Heart left ventricle (tissue), 16 donors: ENCODE measurements at regions not wholly inside any gene's neighbourhood (a gene's known extent, or its start where the extent isn't known, plus 50 kb on each side); places are given as distances from the start of the nearest gene placed in this dataset.

Experiments
- ATAC-seq, 4 donors: fragments of 200-7000 bp; cut with Tn5 transposase; one replicate each; pipeline ENCODE4 v1.9.1; 2020 to 2022; ENCODE audit warnings: moderate library complexity in 4 of 4, mild to moderate bottlenecking in 3 of 4, moderate number of reproducible peaks in 1 of 4
- DNase-seq, 5 donors: peaks; one replicate each; pipeline ENCODE4 v3.0.0-alpha.2; 2020
- H3K27ac ChIP-seq, 12 donors: fragments of 200-600 bp; sonication (generic) in 4 of 12; one replicate each; pipeline versions ENCODE4 v1.5.0 to v1.8.0; 2016 to 2022; ENCODE audit warnings: mild to moderate bottlenecking in 2 of 12
- H3K27me3 ChIP-seq, 9 donors: fragments of 200-600 bp; sonication (generic) in 2 of 9; one replicate each; pipeline versions ENCODE4 v1.5.1 to v1.8.0; 2016 to 2022; ENCODE audit warnings: mild to moderate bottlenecking in 3 of 9
- H3K36me3 ChIP-seq, 9 donors: fragments of 200-600 bp; sonication (generic) in 2 of 9; one replicate each; pipeline versions ENCODE4 v1.5.0 to v1.8.0; 2018 to 2022; ENCODE audit warnings: mild to moderate bottlenecking in 2 of 9
- H3K4me1 ChIP-seq, 12 donors: fragments of 200-600 bp; sonication (generic) in 4 of 12; one replicate each; pipeline versions ENCODE4 v1.5.0 to v1.8.0; 2016 to 2022; ENCODE audit warnings: mild to moderate bottlenecking in 3 of 12
- H3K4me3 ChIP-seq, 12 donors: fragments of 200-600 bp; sonication (generic) in 4 of 12; one replicate each; pipeline versions ENCODE4 v1.5.0 to v1.8.0; 2017 to 2022; ENCODE audit warnings: mild to moderate bottlenecking in 9 of 12, moderate library complexity in 4 of 12
- H3K9me3 ChIP-seq, 12 donors: fragments of 200-600 bp; sonication (generic) in 4 of 12; one replicate each; pipeline versions ENCODE4 v1.5.0 to v1.8.0; 2016 to 2022; ENCODE audit warnings: mild to moderate bottlenecking in 1 of 12
- POLR2A ChIP-seq, 2 donors: fragments of 450-650 bp; IDR thresholded peaks; one replicate each; pipeline ENCODE4 v1.6.1; 2017; ENCODE audit warnings: antibody characterized with exemption in 2 of 2, mild to moderate bottlenecking in 2 of 2, moderate library complexity in 2 of 2
- WGBS, 4 donors: extraction: QIAGEN DNeasy Blood & Tissue Kit in 2 of 4; methylation state at CpG; one replicate each; pipeline versions ENCODE4 v1.1.5 to v1.1.7; 2013 to 2018; 5-methylcytosine and 5-hydroxymethylcytosine counted together
- intact Hi-C, 10 donors: fragments of 100-400 bp; cut with DNase I; formaldehyde crosslinking; loops; one replicate each; pipeline versions ENCODE4 v1.11.1 to v1.14.2; 2022
- TF ChIP-seq, protein P1 (sequence below), 12 donors: fragments of 200-600 bp; sonication (generic) in 4 of 12; IDR thresholded peaks; one replicate each; pipeline versions ENCODE4 v1.5.0 to v1.8.0; 2018 to 2022; ENCODE audit warnings: antibody characterized with exemption in 12 of 12, mild to moderate bottlenecking in 5 of 12
- donor health status: ischemic (EF 13 %, LVEDD 7.1; RV severe dilation, severe dysfunction).
- donor health status: healthy with polysubstance abuse.
- donor health status: DM: no; HTN: yes; CAD: no.
- donor health status: DM: no; HTN: no; CAD: no.
- donor health status: ischemic (EF 25% LVEDD 6.9; RV normal size, moderate dysfunction).
- donor health status: ischemic (EF 25% LVEDD 5.7; RV mildly dilated, moderate dysfunction).
- donor health status: healthy.
- donor health status: DM: yes; HTN: yes; CAD: no.
- donor health status: ischemic (EF 35%, LVEDD 5.7; RV mildly dilated, moderate dysfunction).
- donor health status: nonischemic (EF 11% LVEDD 7.7; RV severe dilation, severe dysfunction).
- donor health status: DM: yes; HTN: yes; CAD: no.
- donor health status: PGD.
- donor health status: ischemic (EF 29% LVEDD 5.4; RV normal size, mild dysfunction).
- donor health status: nonischemic (EF 23%, LVEDD 6.1; RV moderate dilation, normal function).

DNA sequence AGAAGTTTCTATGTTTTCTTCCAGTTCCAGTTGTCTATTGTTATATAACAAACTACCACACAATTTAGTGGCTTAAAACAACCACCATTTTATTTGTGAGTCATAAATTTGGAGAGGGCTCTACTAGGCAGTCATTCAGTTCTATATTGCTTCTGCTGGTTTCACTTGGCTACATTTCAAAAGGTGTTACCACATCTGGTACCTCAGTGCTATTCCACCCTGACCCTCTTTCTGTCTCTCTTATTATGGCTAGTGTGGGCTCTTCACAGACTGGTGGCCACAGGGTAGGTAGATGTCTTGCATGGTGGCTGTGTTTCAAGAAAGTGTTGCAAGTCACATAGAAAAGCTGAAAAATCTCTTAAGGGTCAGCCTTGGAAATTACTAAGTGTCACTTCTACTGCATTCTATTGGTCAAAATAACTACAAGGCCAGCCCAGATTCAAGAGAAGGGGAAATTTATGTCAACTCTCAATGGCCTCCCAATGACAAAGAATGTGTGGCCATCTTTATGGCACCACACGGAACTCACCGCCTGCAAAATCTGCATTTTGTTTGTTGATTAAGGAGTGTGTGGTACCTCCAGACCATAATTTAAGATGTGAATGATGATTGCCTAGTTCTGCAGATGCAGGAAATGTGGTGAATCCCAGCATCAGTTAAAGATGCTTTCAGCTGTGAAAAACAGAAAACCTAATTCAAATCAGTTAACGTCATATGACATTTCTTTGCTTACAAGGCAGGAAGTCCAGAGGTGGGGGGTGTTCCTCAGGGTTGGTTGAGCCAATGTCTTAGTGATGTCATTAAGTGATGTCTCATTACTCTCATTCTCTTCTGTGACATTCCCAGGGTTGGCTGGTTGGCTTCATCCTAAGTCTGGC lies 105.8 kb upstream of the RASGRP1 start:
- Histone ChIP-seq H3K27ac (peak overlapping the region in 1 of 12 donors; percentile 79), H3K9me3 (no peaks in the 10 kb centered on the region), H3K27me3 (peaks cover 0 to 11% (median 0%) of the 10 kb centered on the region in 9 donors), H3K4me3 (no peak overlapping the region), H3K36me3 (no peaks in the 10 kb centered on the region), H3K4me1 (peaks cover 0 to 47% (median 0%) of the 10 kb centered on the region in 12 donors)
- intact Hi-C loops: no loop called here
- peak in 1 of 4 donors; percentile 34 for ATAC-seq
- TF ChIP-seq, protein P1, sequence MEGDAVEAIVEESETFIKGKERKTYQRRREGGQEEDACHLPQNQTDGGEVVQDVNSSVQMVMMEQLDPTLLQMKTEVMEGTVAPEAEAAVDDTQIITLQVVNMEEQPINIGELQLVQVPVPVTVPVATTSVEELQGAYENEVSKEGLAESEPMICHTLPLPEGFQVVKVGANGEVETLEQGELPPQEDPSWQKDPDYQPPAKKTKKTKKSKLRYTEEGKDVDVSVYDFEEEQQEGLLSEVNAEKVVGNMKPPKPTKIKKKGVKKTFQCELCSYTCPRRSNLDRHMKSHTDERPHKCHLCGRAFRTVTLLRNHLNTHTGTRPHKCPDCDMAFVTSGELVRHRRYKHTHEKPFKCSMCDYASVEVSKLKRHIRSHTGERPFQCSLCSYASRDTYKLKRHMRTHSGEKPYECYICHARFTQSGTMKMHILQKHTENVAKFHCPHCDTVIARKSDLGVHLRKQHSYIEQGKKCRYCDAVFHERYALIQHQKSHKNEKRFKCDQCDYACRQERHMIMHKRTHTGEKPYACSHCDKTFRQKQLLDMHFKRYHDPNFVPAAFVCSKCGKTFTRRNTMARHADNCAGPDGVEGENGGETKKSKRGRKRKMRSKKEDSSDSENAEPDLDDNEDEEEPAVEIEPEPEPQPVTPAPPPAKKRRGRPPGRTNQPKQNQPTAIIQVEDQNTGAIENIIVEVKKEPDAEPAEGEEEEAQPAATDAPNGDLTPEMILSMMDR (IDR thresholded peaks at IDR 0.05): no peak
- no peak for TF ChIP-seq POLR2A (IDR thresholded peaks at IDR 0.05)
- WGBS, 4 donors: 79 to 88% (median 84%) methylated on average over 3 of the region's 3 CpGs
- no peak for DNase-seq

DNA sequence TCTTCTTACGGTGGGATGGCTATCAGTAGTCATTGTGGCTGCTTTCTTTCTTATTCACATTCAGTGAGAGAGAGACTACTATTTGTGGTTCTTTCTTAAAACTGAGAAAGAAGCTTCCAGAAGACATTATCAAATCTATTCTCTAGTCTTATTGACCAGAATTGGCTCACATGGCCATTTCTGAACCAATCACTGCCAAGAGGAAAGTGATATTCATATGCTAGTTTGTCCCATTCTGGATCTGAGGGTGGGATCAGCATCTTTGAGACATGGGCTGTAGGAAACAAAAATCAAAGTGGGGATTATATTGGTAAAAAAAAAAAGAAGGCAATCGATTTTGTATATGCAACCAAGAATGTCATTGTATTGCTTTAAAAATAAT lies 106.4 kb upstream of the RASGRP1 start:
- WGBS, 4 donors: 86 to 93% (median 87%) methylated on average over 2 of the region's 2 CpGs
- Histone ChIP-seq H3K27ac (peak overlapping the region in 1 of 12 donors; percentile 79), H3K4me1 (peaks cover 0 to 47% (median 0%) of the 10 kb centered on the region in 12 donors), H3K27me3 (peaks cover 0 to 11% (median 0%) of the 10 kb centered on the region in 9 donors), H3K9me3 (no peaks in the 10 kb centered on the region), H3K4me3 (no peak overlapping the region), H3K36me3 (no peaks in the 10 kb centered on the region)
- DNase-seq: no peak
- intact Hi-C loops: no loop called here
- ATAC-seq: no peak
- no peak for TF ChIP-seq POLR2A (IDR thresholded peaks at IDR 0.05)
- TF ChIP-seq, protein P1 (IDR thresholded peaks at IDR 0.05): no peak

DNA sequence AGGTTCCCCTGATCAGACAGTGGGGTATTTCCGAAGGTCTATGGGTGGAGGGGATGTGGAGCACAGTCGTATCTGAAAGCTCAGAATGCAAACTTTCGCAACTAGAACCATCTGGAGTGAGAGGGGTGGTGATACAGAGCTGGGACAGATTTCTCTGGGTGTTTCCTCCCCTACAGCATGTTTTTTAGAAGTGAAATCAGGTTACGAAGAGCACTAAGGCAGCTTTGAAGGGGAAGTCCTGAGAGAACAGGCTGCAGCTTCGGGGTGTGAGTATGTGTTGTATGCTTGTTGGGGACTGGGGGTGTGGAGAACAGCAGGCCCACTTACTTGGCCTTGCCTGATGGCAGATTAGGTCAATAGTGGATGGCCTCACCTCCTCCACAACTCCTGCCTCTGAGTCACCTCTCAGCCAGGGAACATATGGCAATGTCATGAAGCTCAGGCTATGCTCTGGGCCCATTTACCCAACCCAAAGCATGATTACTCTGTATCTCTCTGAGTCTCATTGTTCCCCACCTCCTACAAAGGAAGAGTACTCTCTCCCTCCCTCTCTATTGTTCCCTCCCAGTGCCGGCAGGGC lies 107.2 kb upstream of the RASGRP1 start:
- Histone ChIP-seq H3K27me3 (peaks cover 0 to 11% (median 0%) of the 10 kb centered on the region in 9 donors), H3K36me3 (no peaks in the 10 kb centered on the region), H3K9me3 (no peaks in the 10 kb centered on the region), H3K4me1 (peaks cover 0 to 44% (median 0%) of the 10 kb centered on the region in 12 donors), H3K4me3 (no peak overlapping the region), H3K27ac (peak overlapping the region in 1 of 12 donors; percentile 79)
- TF ChIP-seq, protein P1 (IDR thresholded peaks at IDR 0.05): no peak
- TF ChIP-seq POLR2A (IDR thresholded peaks at IDR 0.05): no peak
- intact Hi-C loops: no loop called here
- 79 to 89% (median 84%) methylated on average over 6 of the region's 6 CpGs for WGBS, 4 donors
- ATAC-seq: no peak
- DNase-seq: no peak

DNA sequence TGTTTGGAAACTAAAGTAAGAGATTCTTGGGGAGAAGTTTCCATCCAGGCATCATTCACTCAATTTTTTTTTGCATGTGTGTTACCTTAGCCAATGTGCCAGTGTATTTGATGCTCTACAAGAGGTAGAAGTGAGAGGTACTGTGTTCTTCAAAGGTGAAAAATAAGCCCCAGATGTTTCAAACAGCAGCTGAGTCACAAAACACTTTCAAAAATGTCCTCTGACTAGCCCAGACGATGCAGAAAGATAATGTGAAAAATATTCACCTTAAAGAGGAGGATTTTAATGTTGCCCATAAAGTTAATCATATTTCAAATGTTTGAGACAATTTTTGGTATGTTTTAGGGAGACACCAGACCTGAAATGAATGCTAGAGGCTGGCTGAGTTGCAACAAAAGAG lies 107.7 kb upstream of the RASGRP1 start:
- ATAC-seq: no peak
- Histone ChIP-seq H3K36me3 (no peaks in the 10 kb centered on the region), H3K27ac (peak overlapping the region in 1 of 12 donors; percentile 79), H3K4me3 (no peak overlapping the region), H3K4me1 (peaks cover 0 to 39% (median 0%) of the 10 kb centered on the region in 12 donors), H3K27me3 (peaks cover 0 to 9% (median 0%) of the 10 kb centered on the region in 9 donors), H3K9me3 (no peaks in the 10 kb centered on the region)
- WGBS, 4 donors: 71 to 83% (median 76%) methylated on average over 1 of the region's 1 CpG
- TF ChIP-seq POLR2A (IDR thresholded peaks at IDR 0.05): no peak
- intact Hi-C loops: no loop called here
- DNase-seq: no peak
